ENCODE measurements at regions not wholly inside any gene's neighbourhood (a gene's known extent, or its start where the extent isn't known, plus 50 kb on each side); places are given as distances from the start of the nearest gene placed in this dataset.

DNA sequence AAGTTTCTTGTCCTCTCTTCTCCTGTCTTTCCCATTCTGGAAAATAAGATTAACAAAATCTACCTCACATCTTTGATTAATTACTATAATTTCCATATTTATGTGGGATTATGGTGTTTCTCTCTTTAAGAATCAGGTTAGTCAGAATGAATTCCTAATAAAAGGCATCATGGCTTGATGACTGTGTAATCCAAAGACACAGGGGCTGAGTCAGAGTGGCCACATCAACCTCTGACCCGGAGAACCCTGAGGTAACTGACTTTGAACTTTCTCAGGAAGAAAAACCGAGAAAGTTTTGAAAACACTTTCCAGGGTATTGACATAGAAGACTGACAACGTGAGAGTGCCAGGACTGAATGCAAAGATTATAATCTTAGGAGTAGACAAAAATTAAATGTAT is 170.3 kb upstream of the MCTP2 start:
- H3K36me3 ChIP-seq = no peaks in the 10 kb centered on the region
- intact Hi-C loops (cut with DNase I) = no loop called here
- H3K9me3 ChIP-seq = peaks cover 0 to 1% (median 0%) of the 10 kb centered on the region in 12 donors
- no peak overlapping the region for H3K4me3 ChIP-seq
- H3K27ac ChIP-seq = no peak overlapping the region
- no peaks in the 10 kb centered on the region for H3K27me3 ChIP-seq
- WGBS, 4 donors = 70 to 77% (median 72%) methylated on average over 3 of the region's 3 CpGs
- TF ChIP-seq POLR2A (IDR thresholded peaks at IDR 0.05) = no peak
- TF ChIP-seq, protein P1, sequence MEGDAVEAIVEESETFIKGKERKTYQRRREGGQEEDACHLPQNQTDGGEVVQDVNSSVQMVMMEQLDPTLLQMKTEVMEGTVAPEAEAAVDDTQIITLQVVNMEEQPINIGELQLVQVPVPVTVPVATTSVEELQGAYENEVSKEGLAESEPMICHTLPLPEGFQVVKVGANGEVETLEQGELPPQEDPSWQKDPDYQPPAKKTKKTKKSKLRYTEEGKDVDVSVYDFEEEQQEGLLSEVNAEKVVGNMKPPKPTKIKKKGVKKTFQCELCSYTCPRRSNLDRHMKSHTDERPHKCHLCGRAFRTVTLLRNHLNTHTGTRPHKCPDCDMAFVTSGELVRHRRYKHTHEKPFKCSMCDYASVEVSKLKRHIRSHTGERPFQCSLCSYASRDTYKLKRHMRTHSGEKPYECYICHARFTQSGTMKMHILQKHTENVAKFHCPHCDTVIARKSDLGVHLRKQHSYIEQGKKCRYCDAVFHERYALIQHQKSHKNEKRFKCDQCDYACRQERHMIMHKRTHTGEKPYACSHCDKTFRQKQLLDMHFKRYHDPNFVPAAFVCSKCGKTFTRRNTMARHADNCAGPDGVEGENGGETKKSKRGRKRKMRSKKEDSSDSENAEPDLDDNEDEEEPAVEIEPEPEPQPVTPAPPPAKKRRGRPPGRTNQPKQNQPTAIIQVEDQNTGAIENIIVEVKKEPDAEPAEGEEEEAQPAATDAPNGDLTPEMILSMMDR (IDR thresholded peaks at IDR 0.05) = no peak
- ATAC-seq = no peak
- DNase-seq = no peak
- no peaks in the 10 kb centered on the region for H3K4me1 ChIP-seq

DNA sequence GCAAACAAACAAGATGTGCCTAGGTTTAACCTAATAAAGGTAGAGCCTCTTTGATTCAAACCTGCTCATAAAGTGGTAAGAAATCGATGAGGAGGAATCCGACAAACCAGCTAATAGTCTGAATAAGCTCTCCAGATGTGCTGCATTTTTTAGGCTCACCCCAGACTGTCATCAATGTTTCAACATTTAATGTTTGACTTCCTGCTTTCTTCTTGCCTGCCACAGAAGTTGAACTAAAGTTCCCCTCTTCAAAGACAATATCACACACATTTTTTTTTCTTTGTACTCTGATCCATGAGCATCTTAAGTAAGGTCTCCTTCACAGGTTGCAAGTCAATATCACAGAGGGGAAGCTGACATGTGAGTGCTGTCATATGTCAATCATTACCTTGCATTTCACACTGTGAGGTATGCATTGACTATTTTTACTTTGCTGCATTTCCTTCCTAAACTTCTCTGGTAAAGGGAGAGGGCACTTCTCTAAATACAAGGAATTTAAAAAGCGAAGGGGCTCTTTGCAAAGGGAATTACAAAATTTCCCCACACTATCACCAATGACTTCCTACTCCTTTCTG is 172.3 kb upstream of the MCTP2 start:
- intact Hi-C loops (cut with DNase I) = no loop called here
- TF ChIP-seq, protein P1 (IDR thresholded peaks at IDR 0.05) = no peak
- TF ChIP-seq POLR2A (IDR thresholded peaks at IDR 0.05) = no peak
- no peak overlapping the region for H3K4me3 ChIP-seq
- H3K9me3 ChIP-seq = no peaks in the 10 kb centered on the region
- no peak overlapping the region for H3K27ac ChIP-seq
- H3K27me3 ChIP-seq = no peaks in the 10 kb centered on the region
- ATAC-seq (no peak), DNase-seq (no peak)
- no peaks in the 10 kb centered on the region for H3K4me1 ChIP-seq
- WGBS, 4 donors = 59 to 67% (median 64%) methylated on average over 3 of the region's 3 CpGs
- H3K36me3 ChIP-seq = no peaks in the 10 kb centered on the region

DNA sequence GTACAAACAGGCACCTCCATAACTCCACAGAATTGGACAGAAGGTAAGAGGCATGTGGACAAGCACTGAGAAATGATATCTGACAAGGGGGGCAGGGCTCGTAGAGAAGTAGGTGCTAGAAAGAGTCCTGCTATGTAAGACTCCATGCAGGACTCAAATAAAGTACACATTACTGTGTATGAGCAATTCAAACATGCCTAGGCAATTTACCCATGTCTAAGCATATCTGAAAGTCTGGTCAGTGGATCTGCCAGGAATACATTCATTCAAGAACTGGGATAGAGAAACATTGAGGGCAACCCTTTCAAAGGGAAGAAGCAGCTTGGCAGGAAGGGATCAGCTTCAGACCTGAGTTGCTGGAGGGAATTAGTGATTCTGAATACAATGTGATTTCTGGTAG is 174.1 kb upstream of the MCTP2 start:
- Histone ChIP-seq H3K4me3 (no peak overlapping the region), H3K4me1 (no peaks in the 10 kb centered on the region), H3K9me3 (no peaks in the 10 kb centered on the region), H3K27ac (no peak overlapping the region), H3K27me3 (no peaks in the 10 kb centered on the region), H3K36me3 (no peaks in the 10 kb centered on the region)
- intact Hi-C loops (cut with DNase I) = no loop called here
- TF ChIP-seq, protein P1 (IDR thresholded peaks at IDR 0.05) = no peak
- ATAC-seq (no peak), DNase-seq (no peak)
- WGBS, 4 donors = 54 to 84% (median 68%) methylated on average over 1 of the region's 1 CpG

GRCh38 chr15:94056314-94056713 is 175.0 kb upstream of the MCTP2 start:
- H3K9me3 ChIP-seq = no peaks in the 10 kb centered on the region
- no peak for TF ChIP-seq POLR2A (IDR thresholded peaks at IDR 0.05)
- TF ChIP-seq, protein P1 (IDR thresholded peaks at IDR 0.05) = no peak
- H3K27me3 ChIP-seq = no peaks in the 10 kb centered on the region
- no peaks in the 10 kb centered on the region for H3K36me3 ChIP-seq
- intact Hi-C loops (cut with DNase I) = no loop called here
- H3K4me3 ChIP-seq = no peak overlapping the region
- H3K4me1 ChIP-seq = no peaks in the 10 kb centered on the region
- DNase-seq (no peak), ATAC-seq (no peak)
- H3K27ac ChIP-seq = no peak overlapping the region
